GM12864 (cell line): ENCODE measurements at regions not wholly inside any gene's neighbourhood (a gene's known extent, or its start where the extent isn't known, plus 50 kb on each side); places are given as distances from the start of the nearest gene placed in this dataset.

Source experiments
- DNase-seq: peaks from one replicate; pipeline ENCODE4 v3.0.0-alpha.2; 2011; ENCODE audit warnings: low read depth
- H3K4me3 ChIP-seq: 2 replicates; pipeline ENCODE4 v1.5.1; 2011; ENCODE audit warnings: mild to moderate bottlenecking, low read depth, low read length, control low read depth
- TF ChIP-seq, protein P1 (sequence below): IDR thresholded peaks from 2 replicates; pipeline ENCODE4 v1.5.1; 2011; ENCODE audit warnings: low read depth, mild to moderate bottlenecking, moderate library complexity, low read length, control low read depth, inconsistent platforms; ENCODE audit errors: missing control alignments

DNA sequence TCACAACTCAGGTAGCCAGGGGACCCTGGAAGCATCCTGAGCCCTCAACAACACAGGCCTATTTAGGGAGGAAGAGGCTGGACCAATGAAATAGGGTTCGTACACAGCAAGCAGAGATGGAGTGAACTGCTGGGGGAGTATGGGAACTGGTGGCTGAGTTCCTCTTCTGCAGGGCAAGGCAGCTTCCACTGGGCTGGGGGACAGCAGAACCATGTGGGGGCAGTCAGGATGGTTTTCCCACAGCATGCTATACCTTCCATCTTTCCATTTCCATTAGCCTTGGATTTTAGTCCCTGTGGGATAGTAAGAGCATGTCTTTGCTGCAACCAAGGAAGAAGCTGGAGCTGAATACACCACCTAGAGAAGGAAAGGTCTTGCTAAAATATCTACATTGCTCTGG lies 370.6 kb downstream of the CCSER2 start:
- no peak overlapping the region for H3K4me3 ChIP-seq
- DNase-seq = no peak
- TF ChIP-seq, protein P1, sequence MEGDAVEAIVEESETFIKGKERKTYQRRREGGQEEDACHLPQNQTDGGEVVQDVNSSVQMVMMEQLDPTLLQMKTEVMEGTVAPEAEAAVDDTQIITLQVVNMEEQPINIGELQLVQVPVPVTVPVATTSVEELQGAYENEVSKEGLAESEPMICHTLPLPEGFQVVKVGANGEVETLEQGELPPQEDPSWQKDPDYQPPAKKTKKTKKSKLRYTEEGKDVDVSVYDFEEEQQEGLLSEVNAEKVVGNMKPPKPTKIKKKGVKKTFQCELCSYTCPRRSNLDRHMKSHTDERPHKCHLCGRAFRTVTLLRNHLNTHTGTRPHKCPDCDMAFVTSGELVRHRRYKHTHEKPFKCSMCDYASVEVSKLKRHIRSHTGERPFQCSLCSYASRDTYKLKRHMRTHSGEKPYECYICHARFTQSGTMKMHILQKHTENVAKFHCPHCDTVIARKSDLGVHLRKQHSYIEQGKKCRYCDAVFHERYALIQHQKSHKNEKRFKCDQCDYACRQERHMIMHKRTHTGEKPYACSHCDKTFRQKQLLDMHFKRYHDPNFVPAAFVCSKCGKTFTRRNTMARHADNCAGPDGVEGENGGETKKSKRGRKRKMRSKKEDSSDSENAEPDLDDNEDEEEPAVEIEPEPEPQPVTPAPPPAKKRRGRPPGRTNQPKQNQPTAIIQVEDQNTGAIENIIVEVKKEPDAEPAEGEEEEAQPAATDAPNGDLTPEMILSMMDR = no peak

DNA sequence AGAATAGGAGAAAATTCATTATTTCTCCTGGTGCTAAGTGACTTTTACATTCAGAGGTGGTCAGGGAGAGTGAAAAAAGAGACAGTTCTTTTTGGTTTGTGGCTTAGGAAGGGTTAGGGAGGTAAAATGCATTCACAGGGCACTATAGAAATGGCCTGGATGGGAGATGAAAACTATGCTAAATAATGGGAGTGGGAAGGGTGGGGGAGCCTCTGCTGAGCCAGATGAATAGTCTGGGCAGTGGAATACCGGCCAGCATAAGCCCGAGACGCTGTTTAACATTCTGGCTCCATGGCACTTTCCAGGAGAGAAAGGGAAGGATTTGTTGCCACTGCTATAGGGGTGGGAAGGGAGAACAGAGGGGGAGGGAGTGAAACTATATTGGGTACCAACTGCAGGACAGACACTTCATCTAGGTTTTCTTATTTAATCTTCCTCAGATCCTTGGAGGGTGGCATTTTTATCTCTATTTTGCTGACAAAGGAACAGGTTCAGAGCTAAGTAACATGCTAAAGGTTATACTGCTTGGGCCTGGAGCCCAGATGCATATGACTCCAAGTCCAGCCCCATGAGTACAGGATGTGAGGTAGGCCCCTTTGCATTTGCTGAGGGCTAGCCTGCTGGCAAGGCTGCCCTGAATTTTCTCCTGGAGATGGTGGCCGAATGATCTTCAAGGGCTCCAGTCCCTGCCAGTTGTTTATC lies 372.4 kb downstream of the CCSER2 start:
- no peak for DNase-seq
- H3K4me3 ChIP-seq = no peak overlapping the region
- TF ChIP-seq, protein P1 = no peak

DNA sequence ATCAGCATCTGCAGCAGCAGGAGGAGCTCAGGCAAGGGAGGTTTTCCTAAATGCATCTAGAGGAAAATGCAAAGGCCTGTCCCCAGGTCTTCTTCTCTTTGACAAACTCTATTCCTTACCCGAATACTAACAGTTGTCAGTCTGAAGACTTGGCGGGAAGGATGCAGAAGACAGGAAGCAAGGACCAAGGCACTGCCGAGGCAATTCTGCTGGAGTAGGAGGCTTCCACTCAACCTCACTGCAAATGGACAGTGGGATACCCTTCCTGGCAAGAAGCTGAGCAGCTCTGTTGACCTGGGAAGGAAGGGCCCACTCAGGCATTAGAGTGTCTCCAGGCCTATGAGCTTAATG lies 373.0 kb downstream of the CCSER2 start:
- no peak for DNase-seq
- no peak overlapping the region for H3K4me3 ChIP-seq
- TF ChIP-seq, protein P1 = no peak

DNA sequence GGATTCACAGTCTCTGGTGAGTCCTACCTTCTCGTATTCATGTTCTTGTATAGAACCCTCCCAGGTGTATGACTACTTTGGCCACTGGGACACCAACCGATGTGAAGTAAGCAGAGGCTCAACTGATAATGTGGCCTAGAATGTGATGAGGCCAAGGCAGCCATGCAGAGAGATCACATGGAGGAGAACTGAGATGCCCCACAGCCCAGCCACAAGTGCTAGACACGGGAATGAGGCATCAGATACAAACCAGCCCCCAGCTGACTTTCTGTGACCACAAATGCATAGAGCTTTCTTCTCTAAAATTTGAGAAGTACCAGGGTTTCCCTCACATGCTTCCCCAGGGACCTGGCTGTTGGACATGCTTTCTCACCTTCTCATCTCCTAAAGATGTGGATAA lies 375.7 kb downstream of the CCSER2 start:
- TF ChIP-seq, protein P1 = no peak
- no peak overlapping the region for H3K4me3 ChIP-seq
- DNase-seq = no peak

DNA sequence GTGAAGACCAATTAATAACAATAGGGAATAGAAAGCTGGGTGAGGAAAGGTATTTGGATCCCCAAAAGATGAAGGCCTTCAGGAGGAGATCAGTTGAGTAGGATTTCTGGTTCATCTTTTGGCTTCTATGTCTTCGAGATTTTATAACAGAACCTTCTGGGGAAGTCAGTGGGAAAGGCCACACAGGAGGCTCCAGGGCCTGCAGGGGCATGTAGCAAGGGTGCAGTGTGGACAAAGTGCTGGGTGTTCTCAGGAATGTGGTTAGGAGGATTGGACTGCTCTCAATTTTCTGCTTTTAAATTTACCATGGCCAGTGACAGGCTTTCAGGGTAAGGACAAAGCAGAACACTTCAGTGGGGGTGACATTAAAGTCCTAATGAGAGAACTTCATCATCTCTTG lies 378.0 kb downstream of the CCSER2 start:
- no peak for DNase-seq
- TF ChIP-seq, protein P1 = no peak
- H3K4me3 ChIP-seq = no peak overlapping the region

DNA sequence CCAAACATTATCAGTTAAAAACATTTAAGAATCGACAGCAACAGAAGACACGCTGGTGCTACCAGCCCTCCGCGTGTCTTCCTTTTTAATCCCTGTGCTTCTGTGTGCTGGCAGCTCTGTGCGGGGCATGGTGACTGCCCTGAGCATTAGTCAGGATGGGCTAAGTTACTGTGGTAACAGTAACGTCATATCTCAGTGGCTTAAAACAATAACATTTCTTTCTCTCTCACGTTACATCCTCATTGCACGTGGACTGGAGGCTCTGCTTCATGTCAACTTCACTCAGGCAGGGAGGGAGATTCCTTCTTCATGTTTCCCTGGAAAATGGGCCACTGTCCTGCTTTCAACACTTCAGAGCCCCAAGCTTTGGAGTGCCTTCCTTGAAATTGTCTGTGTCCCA lies 378.5 kb downstream of the CCSER2 start:
- TF ChIP-seq, protein P1 = no peak
- no peak for DNase-seq

DNA sequence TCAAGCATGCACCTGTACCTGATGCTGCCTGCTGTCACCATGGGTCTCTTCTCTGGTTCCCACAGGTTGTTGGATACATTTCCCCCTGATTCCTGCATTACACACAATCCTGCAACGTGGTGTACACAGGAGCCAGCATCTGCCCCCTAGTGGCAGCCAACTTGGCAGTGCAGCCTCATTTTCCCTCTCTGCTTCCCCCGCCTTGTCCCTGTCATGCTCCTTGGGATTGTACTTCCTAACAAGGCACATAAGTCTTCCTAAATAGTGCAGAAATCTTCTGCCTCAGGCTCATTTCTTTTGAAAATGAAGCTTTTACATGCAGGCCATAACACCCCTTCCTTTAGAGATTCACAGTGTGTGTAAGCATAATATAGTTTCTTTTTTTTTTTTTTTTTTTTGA lies 387.5 kb downstream of the CCSER2 start:
- TF ChIP-seq, protein P1 = peak; percentile 92
- no peak overlapping the region for H3K4me3 ChIP-seq
- peak; percentile 5 for DNase-seq

More for the DNA sequence above, 378.5 kb downstream of the CCSER2 start:
- H3K4me3 ChIP-seq = no peak overlapping the region
